ENCODE measurements at regions not wholly inside any gene's neighbourhood (a gene's known extent, or its start where the extent isn't known, plus 50 kb on each side); places are given as distances from the start of the nearest gene placed in this dataset.

GRCh38 chr12:20134652-20135051, 233.7 kb upstream of the PDE3A start:
- TF ChIP-seq POLR2A (IDR thresholded peaks at IDR 0.05; ENCODE audit: low read depth, low read length) (no peak), POLR2AphosphoS5 (IDR thresholded peaks at IDR 0.05; ENCODE audit: low read depth, low read length) (no peak), POU2F2 (IDR thresholded peaks at IDR 0.05; ENCODE audit: low read depth, low read length) (no peak)

Measured in GM12891 (cell line).